Fibroblast of upper back skin (primary cell): ENCODE measurements at regions not wholly inside any gene's neighbourhood (a gene's known extent, or its start where the extent isn't known, plus 50 kb on each side); places are given as distances from the start of the nearest gene placed in this dataset.
"Not testable (repeated sequence)": the region's sequence is repeated elsewhere in the genome, so short reads cannot be mapped to it uniquely, and the experiment has no call there.

Experiments
- DNase-seq: peaks from one replicate; pipeline ENCODE4 v3.0.0-alpha.2; 2013

DNA sequence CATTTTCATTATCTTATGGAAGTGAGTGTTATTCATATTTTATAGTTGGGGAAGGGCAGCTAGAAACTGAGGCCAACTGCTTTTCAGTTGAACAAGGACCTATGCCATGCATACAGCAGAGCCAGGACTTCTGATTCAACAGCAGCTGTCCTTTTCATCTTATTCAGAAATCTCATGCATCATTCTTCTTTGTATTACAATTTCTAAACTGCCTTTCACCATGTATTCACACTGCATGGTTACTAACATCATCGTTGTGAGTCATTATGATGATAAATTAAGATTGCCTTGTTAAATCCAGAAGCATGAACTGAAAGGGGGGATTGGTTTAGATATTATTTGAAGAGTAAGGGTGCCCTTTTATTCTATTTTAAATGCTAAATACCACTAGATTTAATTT, 1470.1 kb upstream of the GOT2 start:
- peak; percentile 61 for DNase-seq

DNA sequence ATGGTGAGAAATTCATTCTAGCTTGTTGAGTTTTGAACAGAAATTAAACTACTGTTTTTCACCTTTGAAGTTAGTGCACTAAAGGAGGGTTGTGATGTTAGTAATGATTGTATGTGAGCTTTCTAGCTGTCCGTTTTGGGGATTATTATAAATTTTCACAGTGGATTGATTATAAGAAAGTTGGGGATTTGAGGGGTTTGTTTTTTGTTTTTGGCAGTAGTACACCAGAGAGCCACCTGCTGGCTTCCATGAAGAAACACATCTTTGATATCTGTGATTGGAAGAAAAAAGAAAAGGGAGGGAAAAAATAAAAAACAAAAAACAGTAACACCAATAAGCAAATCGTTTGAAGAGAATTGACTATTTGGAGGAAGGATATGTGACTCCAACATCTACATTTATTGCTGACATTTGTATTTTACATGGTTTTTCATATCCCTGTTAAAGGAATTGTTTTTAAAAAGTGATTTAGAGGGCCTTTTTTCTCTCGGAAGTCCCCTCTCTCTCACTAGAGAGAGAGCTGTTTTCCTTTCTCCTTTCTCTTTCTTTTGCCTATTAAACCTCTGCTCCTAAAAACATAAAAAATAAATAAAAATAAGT, 1469.5 kb upstream of the GOT2 start:
- DNase-seq, result peak; percentile 34

DNA sequence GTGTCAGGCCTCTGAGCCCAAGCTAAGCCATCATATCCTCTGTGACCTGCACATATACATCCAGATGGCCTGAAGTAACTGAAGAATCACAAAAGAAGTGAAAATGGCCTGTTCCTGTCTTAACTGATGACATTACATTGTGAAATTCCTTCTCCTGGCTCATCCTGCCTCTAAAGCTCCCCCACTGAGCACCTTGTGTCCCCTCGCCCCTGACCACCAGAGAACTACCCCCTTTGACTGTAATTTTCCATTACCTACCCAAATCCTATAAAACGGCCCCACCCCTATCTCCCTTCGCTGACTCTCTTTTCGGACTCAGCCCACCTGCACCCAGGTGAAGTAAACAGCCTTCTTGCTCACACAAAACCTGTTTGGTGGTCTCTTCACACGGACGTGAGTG, 1466.6 kb upstream of the GOT2 start:
- DNase-seq, result not testable (repeated sequence)

DNA sequence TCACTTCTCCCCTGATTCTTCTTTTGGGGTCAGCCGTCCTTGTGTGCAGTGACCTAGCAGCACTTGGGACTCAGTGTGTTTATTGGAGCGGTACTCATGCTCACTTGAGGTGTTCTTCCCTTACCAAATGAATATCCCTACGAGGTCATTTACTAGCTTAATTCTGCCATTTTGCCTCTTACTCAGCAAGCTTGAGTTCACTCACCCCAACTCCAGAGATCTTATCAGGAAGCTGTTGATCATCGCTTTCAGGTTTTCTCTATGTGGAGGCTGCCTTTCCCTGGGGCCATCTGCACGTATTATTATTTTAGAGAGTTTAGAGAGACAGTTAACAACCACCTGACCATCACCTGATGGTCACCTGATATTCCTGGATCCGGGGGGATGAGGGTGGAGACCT, 1466.0 kb upstream of the GOT2 start:
- DNase-seq, result no peak

DNA sequence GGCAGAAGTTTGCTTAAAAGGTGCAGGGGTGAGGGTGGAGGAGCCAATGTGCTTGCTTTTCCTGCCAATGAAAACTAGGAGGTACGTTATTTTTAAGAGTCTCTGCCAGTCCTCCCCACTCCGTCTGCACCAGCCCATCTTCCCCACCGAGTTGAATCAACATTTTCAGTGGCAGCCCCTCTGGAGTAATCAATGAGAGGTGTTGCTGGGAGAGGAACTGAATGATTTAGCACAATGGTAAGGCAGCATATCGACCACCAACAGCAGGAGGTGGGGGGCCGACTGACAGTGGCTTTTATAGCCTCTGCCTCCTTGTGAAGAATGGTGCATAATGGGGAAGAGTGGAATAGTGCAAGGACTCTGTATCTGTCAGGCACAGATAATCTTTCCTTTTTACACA, 1465.0 kb upstream of the GOT2 start:
- no peak for DNase-seq

DNA sequence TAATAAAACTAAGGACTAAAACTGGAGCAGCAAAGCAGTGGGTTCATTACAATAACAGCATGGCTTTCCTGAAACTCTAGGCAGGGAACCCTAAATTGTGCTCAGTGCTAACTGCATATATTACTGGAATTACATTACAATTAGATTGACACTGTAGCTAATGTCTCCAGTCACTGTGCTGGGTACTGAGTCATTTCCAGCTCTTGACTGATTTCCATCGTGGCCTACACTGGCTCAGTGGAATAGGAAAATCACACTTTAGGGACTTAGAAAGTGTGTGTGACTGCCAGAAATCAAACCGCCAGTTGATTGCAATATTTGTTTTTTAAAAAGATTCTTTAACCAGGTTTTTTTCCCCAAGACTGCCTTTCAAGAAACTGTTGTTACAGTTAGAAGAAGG, 1447.4 kb upstream of the GOT2 start:
- DNase-seq, result no peak

DNA sequence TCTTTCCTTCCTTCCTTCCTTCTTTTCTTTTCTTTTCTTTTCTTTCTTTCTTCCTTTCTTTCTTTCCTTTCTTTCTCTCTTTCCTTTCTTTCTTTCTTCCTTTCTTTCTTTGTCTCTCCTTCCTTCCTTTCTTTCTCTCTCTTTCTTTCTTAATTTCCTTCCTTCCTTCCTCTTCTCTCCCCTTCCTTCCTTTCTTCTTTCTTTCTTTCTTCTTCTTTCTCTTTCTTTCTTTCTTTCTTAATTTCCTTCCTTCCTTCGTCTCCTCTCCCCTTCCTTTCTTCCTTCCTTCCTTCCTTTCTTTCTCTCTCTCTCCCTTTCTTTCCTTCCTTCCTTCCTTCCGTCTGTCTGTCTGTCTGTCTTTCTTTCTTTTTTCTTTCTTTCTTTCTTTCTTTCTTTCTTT, 1446.5 kb upstream of the GOT2 start:
- DNase-seq, result no peak

DNA sequence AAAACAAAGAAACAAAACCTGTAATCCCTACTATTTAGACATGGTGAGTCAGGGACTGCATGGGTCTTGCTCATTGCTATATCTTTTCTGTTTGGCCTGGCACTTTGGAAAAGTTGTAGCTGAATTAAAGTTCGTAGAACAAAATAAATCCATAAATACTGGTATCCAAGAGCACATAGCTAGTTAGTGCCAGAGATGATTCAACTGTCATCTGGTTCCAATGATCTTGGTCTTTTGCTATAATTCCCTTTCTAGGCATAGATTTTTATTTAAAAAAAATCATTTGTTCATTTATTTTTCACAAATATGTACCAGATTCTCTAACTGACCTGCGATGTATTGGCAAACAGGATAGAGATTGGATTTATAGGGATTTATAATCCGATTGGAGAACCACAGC, 1436.1 kb upstream of the GOT2 start:
- DNase-seq, result no peak

DNA sequence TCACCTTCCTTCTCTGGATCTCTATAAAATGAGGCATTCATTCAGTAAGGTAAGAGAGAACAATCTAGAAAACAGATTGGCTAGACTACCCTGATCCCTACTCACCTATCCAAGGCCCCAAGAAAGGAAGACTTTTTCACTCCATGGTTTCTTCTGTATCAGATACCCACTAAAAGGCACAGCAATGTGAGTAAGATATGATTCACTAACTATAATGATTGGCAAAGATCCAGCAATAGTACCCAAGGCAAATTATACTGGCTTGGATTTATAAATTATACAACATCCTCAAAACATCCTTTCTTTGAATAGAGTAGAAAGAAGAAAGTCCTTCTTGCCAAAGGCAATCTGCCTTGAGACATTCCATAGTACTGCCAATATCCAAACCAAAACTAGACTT, 1432.0 kb upstream of the GOT2 start:
- DNase-seq, result no peak

DNA sequence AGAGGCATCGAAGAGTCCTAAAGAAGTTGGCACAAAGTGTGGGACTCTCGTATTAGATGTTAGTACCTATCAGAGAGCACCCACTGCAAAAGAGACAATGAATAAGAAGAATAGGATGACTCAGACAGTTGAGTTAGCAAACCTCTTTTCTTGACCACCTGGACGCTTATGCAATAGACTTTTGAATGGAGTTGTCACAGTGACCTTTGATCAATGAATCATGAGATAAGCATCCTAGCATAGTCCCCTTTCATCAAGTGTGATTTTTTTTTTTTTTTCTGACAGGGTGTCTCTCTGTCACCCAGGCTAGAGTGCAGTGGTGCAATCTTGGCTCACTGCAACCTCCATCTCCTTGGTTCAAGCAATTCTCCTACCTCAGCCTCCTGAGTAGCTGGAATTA, 1417.9 kb upstream of the GOT2 start:
- DNase-seq, result no peak

DNA sequence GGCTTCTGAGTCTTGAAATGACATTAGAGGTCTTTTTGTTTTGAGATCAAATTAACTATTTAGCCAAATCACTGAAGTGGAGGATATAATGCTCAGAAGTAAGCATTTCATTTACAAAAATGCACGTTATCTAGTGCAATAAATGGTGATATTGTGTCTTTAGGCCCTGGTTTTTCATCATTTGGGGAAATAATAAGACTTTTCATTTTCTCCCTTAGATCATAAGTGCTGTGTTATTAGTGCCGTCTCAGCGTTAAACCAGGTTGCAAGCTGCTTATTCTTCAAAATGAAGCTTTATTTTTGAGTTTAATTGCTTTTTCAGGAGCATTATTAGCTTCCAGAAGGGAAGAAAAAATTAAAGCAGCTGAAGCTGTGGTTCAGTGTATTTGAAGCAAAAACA, 1416.8 kb upstream of the GOT2 start:
- no peak for DNase-seq

DNA sequence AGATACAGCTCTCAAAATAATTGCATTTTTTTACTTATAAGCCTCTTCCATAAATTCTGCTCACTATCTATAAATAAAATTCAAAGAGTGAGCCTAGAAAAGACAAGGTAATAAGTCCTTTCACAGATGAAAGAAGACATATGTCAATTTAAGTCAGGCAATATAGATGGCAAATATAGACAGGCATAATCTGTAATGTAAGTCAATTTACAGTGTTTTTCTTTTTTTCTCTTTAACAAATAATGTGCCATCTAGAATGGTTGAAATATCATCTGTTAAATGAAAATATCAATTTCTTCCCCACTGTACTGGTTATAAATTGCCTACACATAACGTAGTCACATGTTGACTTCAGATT, 1409.2 kb upstream of the GOT2 start:
- no peak for DNase-seq

DNA sequence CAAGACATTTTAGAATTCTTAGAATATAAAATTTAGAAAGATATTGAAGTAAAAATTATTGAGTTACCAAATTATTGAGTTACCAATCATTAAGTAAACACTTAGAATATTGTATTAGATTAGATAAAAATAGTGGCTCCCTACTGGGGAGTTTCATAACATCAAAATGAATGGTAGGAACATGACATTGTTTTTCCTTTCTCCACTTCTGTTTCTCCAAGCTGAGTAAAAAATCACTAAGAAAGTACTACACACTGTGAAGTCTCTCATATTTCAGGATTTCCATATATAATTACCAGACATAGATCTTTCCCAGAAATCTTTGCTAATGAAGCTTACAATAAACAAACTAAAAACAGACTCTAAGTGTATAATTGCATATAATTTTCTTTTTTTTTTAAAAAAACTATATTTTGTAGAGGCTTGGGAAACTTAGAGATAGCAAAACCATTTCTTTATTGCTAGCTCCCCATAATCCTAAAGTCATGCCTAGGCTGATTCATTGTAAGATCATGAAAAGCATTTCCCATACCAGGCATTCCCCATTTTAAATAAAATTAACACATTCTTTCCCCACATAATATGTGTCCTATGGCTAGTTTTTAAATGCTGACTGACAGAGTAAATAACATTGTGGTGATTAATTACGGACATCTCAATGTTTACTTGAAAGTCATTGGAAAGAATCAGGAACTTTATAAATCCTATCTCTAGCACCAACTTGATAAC, 1408.7 kb upstream of the GOT2 start:
- peak; percentile 70 for DNase-seq

DNA sequence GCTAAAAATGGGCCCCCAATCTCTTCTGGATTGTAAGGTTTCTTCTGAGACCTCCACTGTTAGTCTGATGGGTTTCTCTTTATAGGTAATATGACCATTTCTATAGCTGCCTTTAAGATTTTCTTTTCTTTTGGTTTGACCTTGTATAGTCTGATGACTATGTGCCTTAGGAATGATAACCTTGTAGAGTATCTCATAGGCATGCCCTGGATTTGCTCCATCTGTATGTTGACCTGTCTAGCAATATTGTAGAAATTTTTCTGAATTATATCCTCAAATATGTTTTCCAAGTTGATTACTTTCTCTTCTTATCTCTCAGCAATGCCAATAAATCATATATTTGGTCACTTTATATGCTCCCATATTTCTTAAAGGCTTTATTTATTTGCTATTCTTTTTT, 1403.8 kb upstream of the GOT2 start:
- peak; percentile 29 for DNase-seq

DNA sequence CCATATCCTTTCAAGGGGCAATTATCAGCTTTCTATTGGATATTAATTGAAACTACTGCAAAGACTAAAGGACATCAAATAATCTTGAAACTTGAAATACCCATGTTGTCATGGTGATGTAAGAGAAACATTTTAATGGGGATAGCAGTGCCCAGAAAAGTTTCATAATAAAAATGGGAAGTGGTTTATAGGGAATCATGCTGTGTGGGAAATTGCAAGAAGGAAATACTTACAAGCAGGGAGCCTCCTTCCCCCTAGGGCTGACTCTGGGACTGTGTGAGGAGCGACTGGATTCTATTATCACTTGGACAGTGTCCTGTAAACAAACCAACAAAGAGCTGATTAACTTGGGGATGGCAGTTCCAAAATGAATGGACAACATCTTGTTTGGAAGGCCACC, 1393.1 kb upstream of the GOT2 start:
- DNase-seq, result no peak

DNA sequence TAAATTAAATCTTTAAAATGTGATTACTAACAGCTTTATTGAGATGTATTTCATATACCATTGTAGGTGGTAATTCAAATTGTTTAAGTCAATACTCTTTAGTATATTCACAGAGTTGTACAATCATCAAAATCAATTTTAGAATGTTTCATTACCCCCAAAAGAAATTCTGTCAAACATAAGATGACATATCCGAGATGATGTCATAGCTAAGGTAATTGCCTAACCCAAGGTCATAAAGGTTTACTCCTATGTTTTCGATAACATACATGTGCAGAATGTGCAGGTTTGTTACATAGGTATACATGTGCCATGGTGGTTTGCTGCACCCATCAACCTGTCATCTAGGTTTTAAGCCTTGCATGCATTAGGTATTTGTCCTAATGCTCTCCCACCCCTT, 1392.0 kb upstream of the GOT2 start:
- DNase-seq, result not testable (repeated sequence)

DNA sequence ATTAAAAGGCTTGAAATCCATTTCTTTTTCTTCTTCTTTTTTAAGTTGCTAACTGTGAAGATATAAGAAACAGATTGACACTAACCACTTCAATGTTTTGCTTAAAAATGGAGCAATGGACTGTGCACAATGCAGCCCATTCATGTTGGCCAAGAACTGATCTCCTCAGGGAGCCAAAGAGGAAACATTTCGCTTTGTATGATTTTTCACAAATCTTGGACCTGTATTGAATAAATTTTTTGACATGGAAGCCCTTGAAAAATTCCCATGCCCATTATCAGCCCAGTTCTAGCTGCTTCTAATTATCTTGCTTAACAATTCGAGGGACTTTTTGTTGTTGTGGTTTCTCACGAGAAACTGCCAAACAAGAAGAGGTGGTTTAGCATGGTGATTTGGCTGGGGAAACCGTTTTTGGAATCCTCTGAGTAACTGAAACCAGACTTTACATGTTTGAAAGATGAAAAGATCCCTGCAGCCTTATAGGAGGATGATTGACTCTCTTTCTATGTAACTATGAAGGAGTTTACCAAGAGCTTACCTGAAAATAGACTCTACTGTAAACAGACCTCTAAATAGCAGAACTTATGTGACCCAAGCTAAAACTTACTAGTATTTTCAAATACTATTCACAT, 1389.4 kb upstream of the GOT2 start:
- peak; percentile 33 for DNase-seq

DNA sequence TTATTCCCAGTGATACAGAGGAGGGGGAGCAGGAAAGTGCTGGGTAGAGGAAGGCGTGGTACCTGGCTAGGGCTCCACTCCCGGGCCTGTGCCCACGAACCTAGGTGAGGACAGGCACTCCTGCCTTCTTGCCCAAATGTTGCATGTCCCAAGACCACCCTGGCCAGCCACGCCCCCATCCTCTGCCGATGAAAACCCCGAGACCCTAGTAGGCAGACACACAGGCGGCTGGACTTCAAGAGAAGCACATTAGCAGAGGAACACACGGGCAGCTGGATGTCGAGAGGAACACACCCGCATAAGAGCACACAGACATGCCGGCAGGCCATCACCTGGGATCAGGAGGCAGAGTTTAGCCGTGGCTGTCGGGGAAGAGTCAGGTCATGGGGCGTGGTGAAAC, 1386.5 kb upstream of the GOT2 start:
- DNase-seq, result no peak

DNA sequence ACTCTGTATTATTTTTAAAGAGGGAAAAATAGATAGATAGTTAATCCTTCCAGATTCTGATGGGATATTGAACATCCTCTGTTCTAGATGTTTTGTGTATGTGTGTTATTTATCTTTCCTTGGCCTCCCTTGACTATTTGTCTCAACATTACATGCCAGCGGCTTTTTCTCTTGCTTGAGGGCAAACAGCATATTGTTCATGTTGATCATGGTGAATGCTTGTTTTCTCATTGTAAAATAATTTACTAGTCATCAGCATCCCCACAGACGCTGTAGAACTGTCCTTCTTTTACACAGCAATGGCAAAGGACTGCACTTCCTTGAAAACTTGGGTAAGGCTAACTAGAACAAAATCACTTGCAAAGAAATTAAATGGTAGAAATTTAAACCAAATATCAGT, 1376.4 kb upstream of the GOT2 start:
- DNase-seq, result no peak

DNA sequence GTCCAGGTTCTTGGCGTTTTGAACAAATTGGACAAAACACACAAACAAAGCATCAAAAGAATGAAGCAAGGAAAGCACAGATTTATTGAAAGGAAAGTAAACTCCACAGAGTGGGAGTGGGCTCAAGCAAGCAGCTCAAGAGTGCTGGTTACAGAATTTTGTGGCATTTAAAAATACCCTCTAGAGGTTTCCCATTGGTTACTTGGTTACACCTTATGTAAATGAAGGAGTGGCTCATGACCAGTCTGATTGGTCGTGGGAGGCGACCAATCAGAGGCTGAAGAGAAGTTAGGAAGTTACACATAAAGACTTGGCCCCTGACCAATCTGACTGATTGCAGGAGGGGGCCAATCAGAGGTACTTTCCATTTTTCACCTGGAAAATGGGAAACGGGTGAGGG, 1373.8 kb upstream of the GOT2 start:
- no peak for DNase-seq

DNA sequence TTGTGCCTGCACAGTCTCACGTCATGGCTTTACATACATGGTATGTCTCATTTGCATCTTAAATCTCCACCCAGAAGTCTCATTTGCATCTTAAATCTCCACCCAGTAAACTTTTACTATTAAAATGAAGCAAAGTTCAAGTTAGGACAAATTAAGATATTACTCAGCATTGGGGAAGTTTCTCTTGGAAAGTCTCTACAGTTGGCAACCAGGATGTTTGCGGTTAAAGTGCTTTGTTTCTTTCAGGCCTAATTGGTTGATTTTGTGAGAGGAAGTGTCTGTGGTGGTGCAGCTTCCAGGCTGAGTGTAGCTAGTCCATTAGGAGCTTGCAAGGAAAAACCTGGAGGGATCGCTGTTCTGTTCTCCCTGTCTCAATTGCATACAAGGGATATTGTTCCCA, 1373.3 kb upstream of the GOT2 start:
- DNase-seq, result peak; percentile 61

DNA sequence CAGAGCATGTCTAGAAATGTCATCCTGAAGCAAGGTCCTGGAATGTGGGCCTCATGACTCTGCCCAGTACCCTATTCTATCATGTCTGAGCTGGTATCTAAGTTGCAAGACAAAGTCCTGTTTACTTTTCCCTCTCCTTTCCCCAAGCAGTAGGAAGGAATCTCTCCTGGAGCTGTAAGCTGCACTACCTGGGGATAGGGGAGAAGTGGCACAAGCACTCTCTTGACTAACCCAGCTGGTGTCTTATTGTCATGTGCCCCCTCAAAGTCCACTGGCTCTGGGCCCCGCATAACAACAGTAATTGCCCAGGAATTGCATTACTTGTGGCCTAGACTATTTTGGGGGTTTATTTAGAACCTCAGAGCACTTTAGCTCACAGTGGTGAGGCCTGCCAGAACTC, 1366.3 kb upstream of the GOT2 start:
- DNase-seq, result no peak

DNA sequence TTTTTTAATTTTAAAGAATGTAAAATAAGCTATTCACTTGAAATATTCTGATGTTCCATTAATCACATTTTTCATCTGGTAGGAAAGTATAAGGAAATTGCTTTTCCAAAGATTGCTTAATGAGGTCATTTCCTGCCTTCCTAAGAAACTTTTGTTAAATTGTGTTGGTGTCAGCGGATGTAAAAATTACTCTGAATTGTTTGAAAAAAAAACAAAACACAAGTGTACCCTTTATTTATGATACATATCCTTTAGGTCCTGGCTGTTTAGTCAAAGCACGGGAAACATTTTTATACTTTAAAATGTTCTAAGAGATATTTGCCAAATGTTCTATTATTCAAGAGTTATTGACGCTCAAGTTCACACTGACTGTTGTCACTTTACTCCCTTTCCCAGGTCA, 1357.4 kb upstream of the GOT2 start:
- DNase-seq, result no peak

DNA sequence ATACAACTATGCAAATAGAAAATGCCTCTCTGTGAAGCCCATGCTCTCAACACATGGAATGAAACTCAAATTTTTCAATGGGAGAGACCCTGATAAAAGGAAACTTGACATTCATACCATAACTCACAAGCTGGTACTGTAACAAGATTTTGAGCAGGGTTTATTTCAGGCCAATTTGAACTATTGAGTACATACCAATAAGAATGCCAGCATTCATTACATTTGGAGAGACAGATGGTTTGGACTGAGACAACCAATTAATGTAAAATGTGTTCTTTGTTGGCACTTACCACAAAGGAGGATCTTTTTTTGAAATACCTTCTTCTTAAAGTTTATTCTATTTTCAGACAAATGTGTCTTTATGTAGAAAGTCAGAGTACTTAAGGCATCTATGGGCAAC, 1357.0 kb upstream of the GOT2 start:
- no peak for DNase-seq

DNA sequence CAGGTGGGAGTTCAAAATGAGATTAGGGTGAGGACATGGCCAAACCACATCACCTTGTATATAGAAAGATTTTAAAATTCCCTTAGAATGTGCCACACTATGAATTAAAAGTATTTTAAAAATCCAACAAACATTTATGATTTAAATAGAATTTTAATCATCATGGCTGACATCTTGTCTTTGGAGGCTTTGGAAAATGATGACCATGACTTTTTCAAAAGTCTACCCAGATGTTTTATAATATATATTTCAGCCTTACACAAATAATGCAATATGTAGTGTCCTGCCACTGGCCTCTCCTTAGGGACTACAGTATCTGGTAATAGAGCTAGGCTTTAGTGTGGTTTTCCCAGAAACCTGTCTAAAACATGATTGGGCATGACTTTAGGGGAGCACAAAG, 1353.4 kb upstream of the GOT2 start:
- no peak for DNase-seq
